GM18519 (cell line): ENCODE measurements at regions not wholly inside any gene's neighbourhood (a gene's known extent, or its start where the extent isn't known, plus 50 kb on each side); places are given as distances from the start of the nearest gene placed in this dataset.

Experiments
- ATAC-seq: cut with Tn5 transposase; IDR thresholded peaks from one replicate; pipeline ENCODE4 v1.9.1; 2021; ENCODE audit warnings: mild to moderate bottlenecking, moderate library complexity; ENCODE audit not compliant: unreplicated experiment, low FRiP score

GRCh38 chr5:124665035-124665434, 81.4 kb downstream of the ZNF608 start:
- no peak for ATAC-seq

- ATAC-seq = no peak
Measured at GRCh38 chr5:124664287-124664686, 82.2 kb downstream of the ZNF608 start.

DNA sequence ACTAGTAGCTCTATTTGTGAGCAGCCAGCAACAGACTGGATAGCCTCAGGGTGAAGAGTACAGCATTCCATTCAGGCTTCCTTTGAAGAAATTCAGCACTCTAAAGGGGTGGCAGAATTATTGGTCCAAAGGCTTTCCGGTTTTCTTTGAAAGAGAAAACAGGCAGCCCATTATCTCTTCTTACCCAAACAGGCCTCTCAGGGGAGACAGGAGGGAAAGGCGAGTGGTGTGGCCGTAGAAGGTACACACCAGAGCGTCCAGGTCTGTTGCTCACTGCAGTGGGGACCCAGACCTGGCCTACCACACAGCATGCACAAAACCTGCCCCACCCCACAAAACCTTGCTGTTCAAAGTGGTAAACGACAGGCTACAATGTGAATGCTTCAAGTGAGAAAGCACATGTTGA, 83.3 kb downstream of the ZNF608 start:
- ATAC-seq = no peak

GRCh38 chr5:124662181-124662781, 84.2 kb downstream of the ZNF608 start:
- ATAC-seq = no peak

DNA sequence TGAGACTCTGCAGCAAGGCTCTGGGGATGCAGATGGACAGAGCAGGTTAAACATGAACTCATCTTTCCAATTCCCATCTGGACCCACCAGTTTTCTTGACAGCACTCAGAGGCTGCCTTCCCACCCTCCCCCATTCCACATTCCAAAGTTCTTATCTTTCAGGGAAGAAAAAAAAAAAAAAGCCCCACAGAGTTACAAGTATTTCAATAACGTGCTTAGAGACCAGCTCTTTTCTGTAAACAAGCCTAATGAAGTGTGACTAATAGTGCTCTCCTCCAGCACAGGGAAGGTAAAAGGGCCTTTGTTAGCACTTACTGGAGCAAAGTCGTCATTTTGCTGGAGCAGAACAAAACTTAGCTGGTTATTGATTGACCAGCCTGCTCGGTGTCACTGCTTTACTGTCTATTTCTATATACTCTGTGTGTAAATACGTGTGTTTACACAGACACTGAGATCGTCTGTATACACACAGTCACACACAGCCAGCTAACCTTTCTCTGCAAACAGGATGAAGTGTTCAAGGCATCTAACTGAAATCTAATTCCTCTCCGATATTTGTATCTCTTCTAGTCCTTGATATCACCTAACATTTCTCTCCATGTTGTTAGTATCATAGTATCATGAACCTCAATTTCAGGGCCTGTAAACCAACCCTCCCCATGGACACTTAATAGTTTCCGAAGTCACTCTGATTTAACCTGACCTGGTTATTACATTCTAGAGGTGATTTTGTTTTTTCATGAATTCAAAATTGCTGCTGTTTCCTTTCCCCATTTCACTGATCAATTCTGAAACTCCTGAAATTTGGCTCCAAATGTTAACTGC, 84.9 kb downstream of the ZNF608 start:
- no peak for ATAC-seq

GRCh38 chr5:124660229-124661093, 86.0 kb downstream of the ZNF608 start:
- ATAC-seq = no peak

DNA sequence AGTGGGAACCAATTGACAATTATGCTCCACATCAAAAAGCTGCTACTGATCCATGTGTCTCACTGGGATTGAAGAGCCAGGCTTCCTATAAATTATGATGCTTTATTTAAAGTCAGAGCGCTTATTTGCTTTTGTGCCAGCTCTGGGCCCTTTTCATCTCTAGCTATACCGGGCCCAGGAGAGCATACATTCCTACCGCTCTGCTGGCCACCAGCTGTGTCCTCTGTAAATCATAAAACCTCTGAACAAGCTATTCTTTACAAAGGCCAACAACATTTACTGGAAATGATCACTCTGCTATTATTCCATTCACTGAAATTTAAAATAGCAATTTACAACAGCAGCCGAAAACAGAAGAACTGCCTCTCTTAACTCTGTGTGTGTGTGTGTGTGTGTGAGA, 86.6 kb downstream of the ZNF608 start:
- ATAC-seq = no peak

- ATAC-seq = no peak
Measured at GRCh38 chr5:124658867-124659557, 87.4 kb downstream of the ZNF608 start.

GRCh38 chr5:124655921-124656511, 90.4 kb downstream of the ZNF608 start:
- ATAC-seq = peak; percentile 39

DNA sequence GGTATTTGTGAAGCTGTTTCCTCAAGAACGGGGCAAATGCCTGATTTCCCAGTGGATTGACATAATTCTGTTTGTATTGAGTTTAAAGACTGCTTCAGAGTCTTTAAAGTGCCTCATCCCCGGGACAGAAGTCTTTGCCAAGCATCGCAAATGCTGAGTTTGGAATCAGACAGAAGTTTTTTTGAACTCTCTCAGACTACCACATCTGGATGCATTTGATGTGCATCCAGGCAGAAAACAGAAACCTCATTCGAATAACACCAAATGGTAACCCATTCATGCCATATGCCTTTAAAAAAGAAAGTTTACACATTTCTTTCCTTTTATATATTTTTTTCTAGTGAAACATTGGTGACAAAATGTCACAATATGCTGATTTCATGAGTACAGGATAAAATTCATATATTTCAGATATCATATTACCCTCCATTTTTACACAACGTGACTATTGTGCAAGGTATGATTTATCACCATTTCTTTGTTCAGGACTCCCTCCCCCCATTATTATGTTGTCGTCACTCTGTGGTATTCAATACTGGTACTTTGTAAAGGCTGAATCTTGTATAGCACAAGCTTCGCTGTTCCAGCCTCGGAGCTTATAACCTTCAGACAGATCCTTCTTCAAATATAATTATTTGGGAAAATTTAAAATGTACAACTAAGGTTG, 91.1 kb downstream of the ZNF608 start:
- ATAC-seq = no peak

DNA sequence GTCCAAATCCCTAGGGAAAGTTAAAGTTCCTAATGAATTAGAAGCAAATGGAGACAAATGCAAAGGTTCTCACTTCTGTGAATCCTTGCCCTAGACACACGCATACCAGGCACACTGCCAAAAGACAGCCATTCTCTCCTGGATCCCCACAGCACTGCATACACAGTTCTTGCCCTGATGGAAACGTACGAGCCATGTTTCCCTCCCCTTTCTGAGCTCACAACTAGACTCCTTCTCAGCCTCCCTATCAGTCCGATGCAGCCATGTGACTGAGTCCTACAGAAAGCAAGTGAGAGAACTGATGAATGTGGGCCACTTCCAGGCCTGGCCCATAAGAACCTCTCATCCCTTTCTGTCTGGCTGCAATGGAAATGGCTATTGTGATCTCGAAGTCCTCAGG, 92.0 kb downstream of the ZNF608 start:
- ATAC-seq = no peak

- no peak for ATAC-seq
Measured at GRCh38 chr5:124653666-124654065, 92.8 kb downstream of the ZNF608 start.

DNA sequence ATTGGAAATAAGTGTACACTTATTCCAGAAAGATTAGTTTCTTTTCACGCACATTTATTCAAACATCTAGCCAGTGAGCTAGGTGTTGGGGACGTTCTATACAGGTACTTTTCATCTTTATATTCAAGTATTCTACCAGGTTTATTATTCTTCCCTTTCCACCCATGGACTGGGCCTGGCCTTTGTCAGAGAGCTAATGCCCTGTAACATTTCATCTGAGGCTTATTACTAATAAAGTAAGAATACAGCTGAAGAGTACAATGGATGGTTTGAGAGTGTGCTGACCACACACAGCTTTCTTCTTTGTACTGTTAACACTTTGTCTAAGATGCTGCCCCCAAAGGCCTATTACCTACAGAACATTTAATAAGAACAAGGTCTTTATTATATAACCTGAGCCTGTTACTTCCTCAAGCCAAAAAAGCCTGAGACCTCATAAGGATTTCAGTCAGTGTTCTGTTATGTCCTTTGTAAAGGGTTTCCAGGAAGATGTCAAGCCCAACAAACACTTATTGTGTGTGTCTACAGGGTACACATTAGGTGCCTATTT, 93.5 kb downstream of the ZNF608 start:
- no peak for ATAC-seq

DNA sequence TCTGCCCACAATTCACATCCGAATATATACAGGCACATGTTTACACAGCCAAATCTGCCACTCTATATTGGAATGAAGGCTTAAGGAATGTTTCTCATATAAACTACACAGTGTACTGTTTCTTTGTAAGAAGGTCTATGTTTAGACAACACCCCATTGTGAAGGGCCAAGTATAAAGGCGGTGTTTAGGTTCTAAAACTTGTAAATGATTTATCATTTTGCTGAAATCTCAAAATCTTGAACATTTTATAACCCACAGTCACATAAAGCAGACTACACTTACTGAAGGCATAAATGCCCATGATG, 94.0 kb downstream of the ZNF608 start:
- no peak for ATAC-seq

DNA sequence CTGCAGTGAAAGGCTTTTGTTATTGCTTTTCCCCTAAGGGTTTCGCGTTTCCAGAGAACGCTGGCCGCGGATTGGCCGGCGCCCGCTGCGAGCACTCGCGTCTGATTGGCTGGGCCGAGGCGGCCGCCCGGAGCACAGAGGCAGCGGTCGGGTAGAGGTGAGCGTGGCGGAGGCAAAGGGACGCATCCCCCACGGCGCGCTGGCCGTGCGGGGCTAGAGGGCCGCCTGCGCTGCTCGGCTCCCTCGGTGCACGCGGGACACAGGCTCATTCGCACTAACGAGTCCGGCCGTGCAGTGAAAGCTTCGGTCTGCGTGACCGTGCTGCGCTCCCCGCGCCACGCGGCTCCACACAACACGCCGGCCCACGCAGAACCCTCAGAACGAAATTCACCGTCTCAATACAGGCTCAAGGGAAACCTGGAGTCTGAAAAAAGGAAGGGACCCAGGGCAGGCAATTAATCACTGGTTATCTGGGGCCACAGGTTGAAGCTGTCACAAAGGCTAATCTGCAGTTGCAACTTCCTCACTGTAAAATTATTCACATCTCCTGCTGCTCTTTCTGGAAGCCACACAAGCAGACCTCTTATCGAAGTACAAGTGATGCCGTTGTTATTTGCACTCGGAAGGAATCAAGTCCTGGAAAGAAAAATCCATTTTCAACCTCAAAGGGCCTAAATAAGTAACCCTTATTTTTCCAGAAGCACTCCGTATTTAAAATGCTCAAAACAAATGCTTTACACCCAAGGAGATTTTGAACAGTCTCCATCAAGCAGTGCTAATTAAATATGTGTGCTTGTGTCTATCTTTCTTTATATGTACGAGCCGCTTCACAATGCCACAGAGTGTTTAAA, 94.6 kb downstream of the ZNF608 start:
- peak; percentile 21 for ATAC-seq

GRCh38 chr5:124650951-124651662, 95.3 kb downstream of the ZNF608 start:
- no peak for ATAC-seq

DNA sequence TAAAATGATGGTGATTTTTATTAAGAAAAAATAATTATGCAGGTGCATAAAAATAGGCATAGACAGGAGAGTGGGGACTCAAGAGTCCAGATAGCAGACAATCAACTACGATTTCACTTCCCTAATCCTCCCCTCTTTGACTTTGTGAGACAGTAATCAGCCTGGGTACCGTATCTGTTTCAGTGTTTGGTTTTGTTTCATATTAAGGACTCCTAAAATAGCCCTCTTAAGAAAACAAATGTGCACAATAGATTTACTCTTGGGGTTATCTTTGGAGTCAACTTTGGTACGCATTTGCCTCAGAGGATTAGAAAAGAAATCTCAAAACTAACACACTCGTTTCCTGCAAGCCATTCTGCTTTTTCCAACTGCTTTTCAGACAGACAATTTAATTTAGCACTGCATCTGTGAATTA, 96.3 kb downstream of the ZNF608 start:
- ATAC-seq = peak; percentile 49

DNA sequence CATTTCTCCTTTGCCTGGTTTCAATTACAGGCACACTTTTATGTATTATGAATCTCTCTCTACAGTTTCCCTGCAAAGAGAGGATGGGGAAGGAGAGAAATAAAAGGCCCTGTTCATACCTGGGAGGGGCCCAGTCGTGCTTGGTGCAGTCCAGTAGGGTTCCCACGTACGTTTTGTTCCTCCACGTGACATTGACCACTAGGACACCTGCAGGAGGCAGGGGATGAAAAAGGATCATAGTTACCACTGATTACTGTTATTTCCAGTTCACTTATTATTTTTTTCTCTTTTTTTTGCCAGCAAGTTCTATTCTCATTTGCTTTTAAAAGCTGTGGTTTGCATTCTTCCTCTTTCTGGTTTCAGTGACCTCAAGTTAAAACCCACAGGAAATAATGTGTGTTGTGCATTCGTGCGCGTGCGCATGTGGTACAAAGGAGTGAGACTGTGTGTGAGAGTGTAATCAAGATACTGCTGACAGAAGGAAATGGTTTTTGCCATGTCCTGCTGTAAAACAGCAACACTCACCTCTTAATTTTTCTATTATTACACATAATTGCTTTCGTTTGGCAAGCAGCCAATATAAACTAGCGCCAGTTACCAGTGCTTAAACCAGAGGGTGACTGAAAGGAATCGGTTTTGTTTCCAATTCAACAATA, 96.8 kb downstream of the ZNF608 start:
- peak; percentile 57 for ATAC-seq
